HG03045 (cell line): ENCODE measurements at regions not wholly inside any gene's neighbourhood (a gene's known extent, or its start where the extent isn't known, plus 50 kb on each side); places are given as distances from the start of the nearest gene placed in this dataset.

Experiments used
- ATAC-seq: cut with Tn5 transposase; IDR thresholded peaks from one replicate; pipeline ENCODE4 v1.9.1; 2021; ENCODE audit warnings: mild to moderate bottlenecking, moderate library complexity; ENCODE audit not compliant: unreplicated experiment

- no peak for ATAC-seq
Measured at GRCh38 chr4:121526509-121526908, 145.7 kb upstream of the QRFPR start.

- no peak for ATAC-seq
Measured at GRCh38 chr4:121519236-121519838, 138.5 kb upstream of the QRFPR start.

GRCh38 chr4:121517241-121517640, 136.4 kb upstream of the QRFPR start:
- ATAC-seq, result no peak

GRCh38 chr4:121514443-121514842, 133.6 kb upstream of the QRFPR start:
- ATAC-seq, result no peak

- ATAC-seq, result peak; percentile 67
Measured at GRCh38 chr4:121510341-121510874, 129.6 kb upstream of the QRFPR start.

- ATAC-seq, result no peak
Measured at GRCh38 chr4:121485190-121485804, 104.5 kb upstream of the QRFPR start.

GRCh38 chr4:121484633-121485032, 103.8 kb upstream of the QRFPR start:
- ATAC-seq, result peak; percentile 88

- ATAC-seq, result no peak
Measured at GRCh38 chr4:121479808-121480207, 99.0 kb upstream of the QRFPR start.

GRCh38 chr4:121477480-121477879, 96.7 kb upstream of the QRFPR start:
- ATAC-seq, result no peak

- no peak for ATAC-seq
Measured at GRCh38 chr4:121477079-121477478, 96.3 kb upstream of the QRFPR start.

GRCh38 chr4:121472937-121473721, 92.3 kb upstream of the QRFPR start:
- no peak for ATAC-seq

GRCh38 chr4:121464854-121465253, 84.0 kb upstream of the QRFPR start:
- ATAC-seq, result no peak

GRCh38 chr4:121462660-121463261, 81.9 kb upstream of the QRFPR start:
- peak; percentile 75 for ATAC-seq

GRCh38 chr4:121459026-121459425, 78.2 kb upstream of the QRFPR start:
- ATAC-seq, result no peak

GRCh38 chr4:121457278-121457875, 76.6 kb upstream of the QRFPR start:
- no peak for ATAC-seq

GRCh38 chr4:121455285-121455684, 74.5 kb upstream of the QRFPR start:
- no peak for ATAC-seq

GRCh38 chr4:121454251-121454979, 73.6 kb upstream of the QRFPR start:
- ATAC-seq, result no peak

- ATAC-seq, result no peak
Measured at GRCh38 chr4:121451310-121451709, 70.5 kb upstream of the QRFPR start.

- ATAC-seq, result no peak
Measured at GRCh38 chr4:121449416-121449815, 68.6 kb upstream of the QRFPR start.

GRCh38 chr4:121448231-121448630, 67.4 kb upstream of the QRFPR start:
- ATAC-seq, result no peak
